AG10803 (cell line): ENCODE measurements at regions not wholly inside any gene's neighbourhood (a gene's known extent, or its start where the extent isn't known, plus 50 kb on each side); places are given as distances from the start of the nearest gene placed in this dataset.
A peak's percentile ranks its signal among the peaks of the same experiment; 100 is the strongest.

Experiments used
- DNase-seq: peaks from one replicate; pipeline ENCODE4 v3.0.0; 2010; ENCODE audit warnings: low read depth
- H3K4me3 ChIP-seq: 2 replicates; pipeline ENCODE4 v1.5.1; 2011; ENCODE audit warnings: mild to moderate bottlenecking, low read length, control low read depth
- CTCF ChIP-seq: conservative IDR thresholded peaks from 2 replicates; pipeline ENCODE4 v1.5.1; 2011; ENCODE audit warnings: mild to moderate bottlenecking, low read length, control low read depth, inconsistent platforms

GRCh38 chr4:151953312-151953711, 192.5 kb upstream of the GATB start:
- no peak for TF ChIP-seq CTCF
- no peak for DNase-seq
- no peak overlapping the region for H3K4me3 ChIP-seq

- no peak overlapping the region for H3K4me3 ChIP-seq
- TF ChIP-seq CTCF: no peak
- no peak for DNase-seq
Measured at GRCh38 chr4:151952711-151953254, 192.0 kb upstream of the GATB start.

GRCh38 chr4:151952137-151952536, 191.3 kb upstream of the GATB start:
- no peak overlapping the region for H3K4me3 ChIP-seq
- DNase-seq: no peak
- no peak for TF ChIP-seq CTCF

- DNase-seq: no peak
- no peak overlapping the region for H3K4me3 ChIP-seq
- no peak for TF ChIP-seq CTCF
Measured at GRCh38 chr4:151951671-151952050, 190.9 kb upstream of the GATB start.

- DNase-seq: peak; percentile 3
- no peak for TF ChIP-seq CTCF
Measured at GRCh38 chr4:151950993-151951670, 190.3 kb upstream of the GATB start.

GRCh38 chr4:151948351-151949016, 187.7 kb upstream of the GATB start:
- no peak overlapping the region for H3K4me3 ChIP-seq
- TF ChIP-seq CTCF: no peak
- DNase-seq: peak; percentile 24

More at GRCh38 chr4:151950993-151951670, 190.3 kb upstream of the GATB start:
- no peak overlapping the region for H3K4me3 ChIP-seq

- DNase-seq: no peak
- H3K4me3 ChIP-seq: no peak overlapping the region
- TF ChIP-seq CTCF: no peak
Measured at GRCh38 chr4:151946718-151947117, 185.9 kb upstream of the GATB start.
